Pancreas (tissue), 10 donors: ENCODE measurements at regions not wholly inside any gene's neighbourhood (a gene's known extent, or its start where the extent isn't known, plus 50 kb on each side); places are given as distances from the start of the nearest gene placed in this dataset.

Experiments used
- ATAC-seq, 4 donors: fragments of 200-7000 bp; cut with Tn5 transposase; one replicate each; pipeline versions ENCODE4 v1.8.0 to v1.9.1; 2020; ENCODE audit warnings: mild to moderate bottlenecking in 4 of 4, moderate library complexity in 4 of 4
- DNase-seq, 6 donors: peaks; one replicate each; pipeline ENCODE4 v3.0.0-alpha.2; 2020
- FAIRE-seq: peaks from 2 replicates; lab custom pipeline; 2012; peaks lifted over from hg19 to GRCh38; lab: Jason Lieb, UNC
- H3K27ac ChIP-seq, 4 donors: fragments of 200-600 bp; sonication (generic); 1 replicate in 3 of 4; 2 replicates in 1 of 4; pipeline versions ENCODE4 v1.5.0 to v1.8.0; 2020
- H3K27me3 ChIP-seq, 4 donors: fragments of 200-600 bp; one replicate each; pipeline ENCODE4 v1.8.0; 2021
- H3K36me3 ChIP-seq, 3 donors: fragments of 200-600 bp; sonication (generic) in 1 of 3; one replicate each; pipeline versions ENCODE4 v1.5.0 to v1.8.0; 2020 to 2021
- H3K4me1 ChIP-seq, 3 donors: fragments of 200-600 bp; one replicate each; pipeline ENCODE4 v1.8.0; 2021
- H3K4me3 ChIP-seq, 4 donors: fragments of 200-600 bp; sonication (generic) in 2 of 4; one replicate each; pipeline versions ENCODE4 v1.5.0 to v1.8.0; 2020 to 2021
- H3K9me3 ChIP-seq, 4 donors: fragments of 200-600 bp; one replicate each; pipeline ENCODE4 v1.8.0; 2021
- WGBS, 2 donors: extraction: QIAGEN DNeasy Blood & Tissue Kit; methylation state at CpG; one replicate each; pipeline ENCODE4 v1.1.7; 2013; 5-methylcytosine and 5-hydroxymethylcytosine counted together
- intact Hi-C, 3 donors: fragments of 100-400 bp; cut with DNase I; formaldehyde crosslinking; loops; one replicate each; pipeline versions ENCODE4 v1.11.1 to v1.14.2; 2022
- TF ChIP-seq, protein P1 (sequence below), 4 donors: fragments of 200-600 bp; sonication (generic) in 3 of 4; IDR thresholded peaks; one replicate each; pipeline versions ENCODE4 v1.5.0 to v1.8.0; 2021; ENCODE audit warnings: antibody characterized with exemption in 4 of 4
- donor health status: healthy with polysubstance abuse.
- donor health status: DM: no; HTN: no; CAD: no; lungs with moderate emphysema.
- donor health status: DM: no; HTN: no; CAD: no.
- donor health status: control.
- donor health status: control.
- donor health status: Bipolar disorder and iron deficiency.
- donor health status: DM: yes; HTN: yes; CAD: no.
- donor health status: DM: no; HTN: no; CAD: no.
- donor health status: DM: no; HTN: no; CAD: no.
- donor health status: DM: yes; HTN: yes; CAD: no.

DNA sequence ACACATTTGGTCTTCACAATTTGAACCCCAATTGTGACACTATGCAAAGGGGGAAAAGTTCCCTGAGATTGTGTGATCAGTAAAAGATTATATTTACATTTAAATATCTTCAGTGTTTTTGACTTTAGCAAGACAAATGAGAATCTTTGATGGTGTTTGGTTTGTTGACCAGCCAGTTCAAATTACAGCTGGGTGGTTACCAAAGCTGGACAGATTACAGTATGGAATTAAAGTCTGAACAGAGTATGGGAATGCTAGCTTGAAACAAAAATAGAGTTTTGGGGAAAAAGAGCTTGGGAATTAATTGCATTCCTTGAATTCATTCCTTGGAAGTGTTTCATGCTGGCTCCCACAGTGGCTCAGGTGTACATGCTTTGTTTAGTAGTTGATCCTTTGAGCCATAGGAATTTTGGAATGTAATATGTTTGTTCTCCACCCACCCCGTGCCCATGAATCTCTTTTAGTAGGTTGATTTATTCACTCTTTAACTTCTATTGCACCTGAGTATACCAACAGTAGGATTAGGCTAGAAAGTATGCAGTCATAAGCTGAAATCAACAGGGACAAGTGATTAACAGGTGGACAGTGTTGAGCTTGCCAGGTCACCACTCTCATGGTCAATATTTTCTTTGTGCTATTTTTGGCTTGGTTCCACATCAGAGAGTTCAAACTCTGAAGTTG lies 81.1 kb upstream of the HELT start:
- Histone ChIP-seq H3K9me3 (no peaks in the 10 kb centered on the region), H3K36me3 (no peaks in the 10 kb centered on the region), H3K27me3 (no peaks in the 10 kb centered on the region), H3K27ac (peak overlapping the region in 1 of 4 donors; percentile 32), H3K4me3 (no peak overlapping the region), H3K4me1 (peaks cover 9 to 10% (median 10%) of the 10 kb centered on the region in 3 donors)
- DNase-seq (peak in 1 of 6 donors; percentile 13), FAIRE-seq (peak; percentile 5), ATAC-seq (peak; percentile 79 to 94 (median 92))
- TF ChIP-seq, protein P1, sequence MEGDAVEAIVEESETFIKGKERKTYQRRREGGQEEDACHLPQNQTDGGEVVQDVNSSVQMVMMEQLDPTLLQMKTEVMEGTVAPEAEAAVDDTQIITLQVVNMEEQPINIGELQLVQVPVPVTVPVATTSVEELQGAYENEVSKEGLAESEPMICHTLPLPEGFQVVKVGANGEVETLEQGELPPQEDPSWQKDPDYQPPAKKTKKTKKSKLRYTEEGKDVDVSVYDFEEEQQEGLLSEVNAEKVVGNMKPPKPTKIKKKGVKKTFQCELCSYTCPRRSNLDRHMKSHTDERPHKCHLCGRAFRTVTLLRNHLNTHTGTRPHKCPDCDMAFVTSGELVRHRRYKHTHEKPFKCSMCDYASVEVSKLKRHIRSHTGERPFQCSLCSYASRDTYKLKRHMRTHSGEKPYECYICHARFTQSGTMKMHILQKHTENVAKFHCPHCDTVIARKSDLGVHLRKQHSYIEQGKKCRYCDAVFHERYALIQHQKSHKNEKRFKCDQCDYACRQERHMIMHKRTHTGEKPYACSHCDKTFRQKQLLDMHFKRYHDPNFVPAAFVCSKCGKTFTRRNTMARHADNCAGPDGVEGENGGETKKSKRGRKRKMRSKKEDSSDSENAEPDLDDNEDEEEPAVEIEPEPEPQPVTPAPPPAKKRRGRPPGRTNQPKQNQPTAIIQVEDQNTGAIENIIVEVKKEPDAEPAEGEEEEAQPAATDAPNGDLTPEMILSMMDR (IDR thresholded peaks at IDR 0.05) = no peak
- WGBS, 2 donors = 4 to 7% methylated on average over 1 of the region's 1 CpG
- intact Hi-C loops = no loop called here

DNA sequence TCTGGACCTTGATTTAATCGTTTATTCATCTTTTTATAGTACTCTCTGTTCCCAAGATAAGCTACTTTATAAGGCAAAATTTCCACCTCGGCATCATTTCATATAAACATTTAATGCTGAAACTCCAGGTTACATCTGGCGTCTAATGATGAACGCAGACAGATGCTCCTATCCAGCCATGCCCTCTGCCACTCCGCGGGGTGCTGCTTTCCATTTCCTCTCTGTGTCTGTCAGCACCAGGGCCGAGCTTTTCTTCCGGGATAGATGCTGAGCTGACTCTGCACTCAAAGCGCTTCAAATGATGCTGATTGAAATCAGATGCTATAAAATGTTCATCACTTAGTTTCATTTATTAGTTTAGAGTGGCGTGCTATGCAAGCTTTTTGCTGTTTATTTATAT lies 80.5 kb upstream of the HELT start:
- Histone ChIP-seq H3K4me3 (no peak overlapping the region), H3K27ac (no peak overlapping the region), H3K9me3 (no peaks in the 10 kb centered on the region), H3K4me1 (peaks cover 9 to 10% (median 10%) of the 10 kb centered on the region in 3 donors), H3K27me3 (no peaks in the 10 kb centered on the region), H3K36me3 (no peaks in the 10 kb centered on the region)
- 18 to 29% methylated on average over 10 of the region's 10 CpGs for WGBS, 2 donors
- TF ChIP-seq, protein P1 (IDR thresholded peaks at IDR 0.05) = no peak
- DNase-seq (no peak), ATAC-seq (peak; percentile 44 to 67 (median 64)), FAIRE-seq (no peak)
- intact Hi-C loops = no loop called here

DNA sequence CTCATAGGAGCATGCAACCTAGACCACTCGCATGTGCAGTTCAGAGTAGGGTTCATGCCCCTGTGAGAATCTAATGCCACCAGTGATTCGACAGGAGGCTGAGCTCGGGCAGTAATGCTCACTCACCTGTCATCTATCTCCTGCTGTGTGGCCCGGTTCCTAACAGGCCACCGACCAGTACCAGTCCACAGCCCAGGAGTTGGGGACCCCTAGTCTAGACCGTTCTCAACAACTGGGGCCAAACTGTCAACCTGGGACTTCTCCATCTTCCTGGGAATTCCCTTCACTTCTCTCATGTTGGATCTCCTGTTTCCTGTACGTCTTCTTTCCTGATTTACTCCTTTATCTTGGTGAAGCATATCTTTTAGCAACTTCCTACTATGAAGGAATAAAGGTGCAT lies 79.4 kb upstream of the HELT start:
- FAIRE-seq (no peak), ATAC-seq (no peak)
- intact Hi-C loops = no loop called here

DNA sequence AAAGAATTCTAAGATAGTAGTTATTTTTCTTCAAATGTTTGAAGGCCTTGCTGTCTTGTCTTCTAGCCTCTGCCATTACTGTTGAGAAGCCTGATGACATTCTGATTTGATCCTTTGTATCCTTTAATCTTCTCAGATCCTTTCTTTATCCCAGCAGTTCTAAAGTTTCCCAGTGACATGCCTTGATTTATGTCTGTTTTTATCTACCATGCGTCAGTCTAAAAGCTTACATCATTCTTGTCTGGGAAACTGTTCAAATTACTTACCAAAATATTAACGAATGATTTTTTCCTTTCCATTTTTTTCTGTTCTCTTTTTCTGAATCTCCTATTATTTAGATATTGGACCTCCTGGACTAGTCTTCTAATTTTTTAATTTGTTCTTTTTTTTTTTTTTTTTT lies 78.3 kb upstream of the HELT start:
- Histone ChIP-seq H3K36me3 (no peaks in the 10 kb centered on the region), H3K27me3 (no peaks in the 10 kb centered on the region), H3K4me1 (peaks cover 9 to 10% (median 10%) of the 10 kb centered on the region in 3 donors), H3K27ac (no peak overlapping the region), H3K4me3 (no peak overlapping the region), H3K9me3 (no peaks in the 10 kb centered on the region)
- ATAC-seq = no peak
- intact Hi-C loops = no loop called here
- DNase-seq = no peak
- no peak for FAIRE-seq
- 58 to 71% methylated on average over 2 of the region's 2 CpGs for WGBS, 2 donors
- TF ChIP-seq, protein P1 (IDR thresholded peaks at IDR 0.05) = no peak

More for the DNA sequence above, 79.4 kb upstream of the HELT start:
- no peak overlapping the region for H3K4me3 ChIP-seq
- H3K27me3 ChIP-seq = no peaks in the 10 kb centered on the region
- TF ChIP-seq, protein P1 (IDR thresholded peaks at IDR 0.05) = no peak
- peaks cover 9 to 10% (median 10%) of the 10 kb centered on the region in 3 donors for H3K4me1 ChIP-seq
- H3K9me3 ChIP-seq = no peaks in the 10 kb centered on the region
- no peak for DNase-seq
- no peak overlapping the region for H3K27ac ChIP-seq
- no peaks in the 10 kb centered on the region for H3K36me3 ChIP-seq
- 94 to 96% methylated on average over 7 of the region's 7 CpGs for WGBS, 2 donors

DNA sequence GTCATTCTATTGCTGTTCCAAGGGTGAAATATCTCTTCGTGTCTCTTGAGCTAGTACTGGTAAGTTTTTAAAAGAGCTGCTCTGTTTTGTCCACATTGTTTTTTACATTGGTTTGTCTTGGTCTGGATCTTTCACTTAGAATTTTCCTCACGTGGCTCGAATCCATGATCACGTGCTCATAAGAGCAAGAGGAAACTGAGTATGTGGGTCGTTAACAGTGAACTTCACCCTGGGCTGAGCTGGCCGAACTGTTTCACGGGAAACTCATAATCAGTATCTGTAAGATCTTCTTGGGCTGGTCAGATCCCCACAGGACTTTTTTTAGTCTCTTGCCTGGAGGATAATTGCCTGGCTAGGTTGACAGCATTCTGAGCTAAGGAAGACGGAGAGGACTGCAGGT lies 77.8 kb upstream of the HELT start:
- intact Hi-C loops = no loop called here
- 89 to 90% methylated on average over 8 of the region's 8 CpGs for WGBS, 2 donors
- Histone ChIP-seq H3K27me3 (no peaks in the 10 kb centered on the region), H3K27ac (no peak overlapping the region), H3K9me3 (no peaks in the 10 kb centered on the region), H3K4me1 (peaks cover 9 to 10% (median 10%) of the 10 kb centered on the region in 3 donors), H3K36me3 (no peaks in the 10 kb centered on the region), H3K4me3 (no peak overlapping the region)
- FAIRE-seq (no peak), ATAC-seq (no peak), DNase-seq (no peak)
- TF ChIP-seq, protein P1 (IDR thresholded peaks at IDR 0.05) = no peak
